Epidermal melanocyte (primary cell): ENCODE measurements at regions not wholly inside any gene's neighbourhood (a gene's known extent, or its start where the extent isn't known, plus 50 kb on each side); places are given as distances from the start of the nearest gene placed in this dataset.

ENCODE experiments used
- DNase-seq: peaks from one replicate; pipeline ENCODE4 v3.0.0; 2011; ENCODE audit warnings: low spot score; ENCODE audit not compliant: insufficient read length

DNA sequence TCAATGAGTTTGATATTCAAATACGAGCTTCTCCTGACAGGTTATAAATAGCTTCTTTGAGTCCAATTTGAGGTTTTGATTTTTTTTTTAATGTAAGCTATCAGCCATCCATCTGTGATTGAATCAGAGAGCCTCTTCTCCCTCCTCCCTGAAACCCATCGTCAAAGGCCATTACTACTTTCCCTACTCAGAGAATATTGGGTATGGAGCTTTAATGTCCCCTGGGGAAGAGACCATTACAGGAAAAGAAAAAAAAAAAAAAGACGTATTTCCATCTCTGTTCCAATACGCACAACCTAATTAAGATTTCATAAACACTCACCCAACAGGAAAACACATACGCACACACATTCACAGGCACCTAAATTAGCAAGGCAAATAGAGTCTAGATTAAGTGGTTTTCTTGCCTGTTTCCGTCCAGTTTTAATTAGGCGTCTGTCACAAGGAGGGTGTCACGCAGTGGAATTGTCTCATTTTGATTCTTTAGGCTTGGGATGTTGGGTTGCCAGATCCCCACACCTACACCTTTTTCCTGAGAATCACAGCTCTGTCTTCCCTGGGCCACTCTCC lies 194.3 kb upstream of the RPL38 start:
- DNase-seq, result no peak

DNA sequence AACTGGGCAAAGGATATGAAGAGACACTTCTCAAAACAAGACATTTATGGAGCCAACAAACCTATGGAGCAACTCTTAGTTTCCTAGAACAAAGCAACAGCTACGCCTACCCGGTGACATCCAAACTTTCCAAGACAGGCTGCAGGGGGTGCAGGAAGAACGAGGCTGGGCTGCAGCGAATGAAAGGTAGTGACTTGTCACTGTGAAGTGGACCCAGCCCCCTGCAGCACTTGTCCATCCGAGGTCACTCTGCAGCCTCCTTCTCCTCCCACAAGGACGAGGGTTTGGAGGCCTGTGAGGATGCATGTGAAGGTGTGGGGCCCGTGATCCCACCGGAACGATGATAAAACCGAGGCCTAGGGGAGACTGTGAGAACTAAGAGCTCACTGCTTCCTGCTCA lies 192.6 kb upstream of the RPL38 start:
- no peak for DNase-seq

DNA sequence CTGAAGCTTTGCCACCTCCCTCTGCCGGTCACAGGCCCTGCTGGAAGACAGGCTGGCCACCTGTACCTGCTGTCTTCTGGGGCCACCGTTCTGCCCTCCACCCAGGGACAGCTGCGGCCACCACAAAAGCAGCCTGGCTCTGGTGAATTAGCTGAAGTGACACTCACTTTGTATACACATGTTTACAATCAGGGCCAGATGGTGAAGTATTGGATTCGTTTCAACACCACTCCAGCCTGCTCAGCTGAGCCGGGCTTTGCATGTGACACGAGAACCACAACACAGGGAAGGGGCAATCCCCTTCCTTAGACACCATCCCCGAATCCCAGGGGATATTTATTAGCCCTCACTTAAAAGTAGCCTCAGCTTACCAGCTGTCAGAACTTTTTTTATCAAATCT lies 191.5 kb upstream of the RPL38 start:
- DNase-seq, result no peak

DNA sequence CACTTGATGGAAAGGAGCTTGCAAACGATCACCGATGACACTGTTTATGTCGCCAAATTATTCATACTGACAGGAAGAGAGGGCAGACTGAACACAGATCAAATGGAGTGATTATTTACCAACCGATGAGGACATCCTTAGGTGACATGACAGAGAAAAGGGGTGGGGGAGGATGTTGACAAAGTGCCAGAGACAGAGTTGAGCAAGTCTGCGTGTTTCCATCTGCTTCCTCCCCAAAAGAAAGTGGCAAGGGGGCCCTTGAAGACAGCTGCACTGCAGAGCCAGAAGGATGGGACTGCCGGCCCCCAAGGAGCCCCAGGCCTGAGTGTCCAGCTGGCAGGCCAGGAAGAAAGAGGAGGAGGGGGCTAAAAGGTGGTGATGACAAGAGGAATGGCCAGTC lies 191.0 kb upstream of the RPL38 start:
- no peak for DNase-seq

DNA sequence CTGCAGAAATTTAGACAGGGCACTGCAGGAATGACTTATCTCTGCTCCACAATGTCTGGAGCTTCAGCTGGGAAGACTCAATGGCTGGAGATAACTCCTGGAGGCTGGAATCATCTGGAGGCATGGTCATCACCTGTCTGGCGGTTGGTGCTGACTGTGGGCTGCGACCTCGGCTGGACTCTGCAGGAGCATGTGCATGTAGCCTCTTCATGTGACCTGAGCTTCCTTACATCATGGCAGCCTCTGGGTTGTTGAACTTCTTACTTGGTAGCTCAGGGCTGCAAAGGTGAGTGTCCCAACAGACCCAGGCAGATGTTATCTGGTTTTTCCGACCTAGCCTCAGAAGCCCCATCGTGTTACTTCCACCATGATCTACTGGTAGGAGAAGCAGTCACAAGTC lies 188.2 kb upstream of the RPL38 start:
- no peak for DNase-seq

DNA sequence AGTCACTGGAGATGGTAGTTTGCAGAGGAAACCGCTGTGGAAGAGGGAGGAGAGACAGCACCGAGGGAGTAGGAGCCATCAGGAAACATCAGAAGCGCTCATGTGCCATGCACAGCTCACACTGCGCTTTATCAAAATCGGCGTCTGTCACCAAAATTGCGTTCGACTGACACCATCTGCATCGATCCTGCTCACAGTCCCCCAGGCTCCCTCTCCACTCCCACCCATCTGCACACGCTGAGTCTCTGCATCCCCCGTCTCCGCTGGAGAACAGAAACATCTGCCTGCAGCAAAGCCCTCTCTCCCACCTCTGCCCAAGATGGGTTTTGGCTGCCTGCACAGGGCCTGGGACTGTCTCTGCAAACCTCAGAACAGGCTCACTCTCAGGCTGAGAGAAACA lies 187.5 kb upstream of the RPL38 start:
- no peak for DNase-seq

DNA sequence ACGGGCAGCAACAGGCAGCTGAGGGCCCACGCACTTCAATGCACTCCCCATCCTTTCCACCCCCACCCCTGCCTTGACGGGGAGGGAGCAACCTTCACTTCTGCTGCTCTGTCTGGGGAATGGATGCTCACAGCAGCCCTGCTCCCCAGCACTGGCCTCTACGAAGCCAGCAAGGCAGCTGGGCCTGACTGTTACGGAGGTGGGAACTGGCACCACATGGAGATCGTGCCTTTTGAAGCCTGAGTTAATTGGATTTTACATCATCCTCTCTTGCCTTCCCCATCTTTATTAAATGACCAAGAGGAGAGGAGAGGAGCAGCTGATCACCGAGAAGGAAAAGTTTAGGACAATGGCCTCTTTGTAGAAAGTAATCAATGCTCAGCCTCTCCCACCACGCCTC lies 187.0 kb upstream of the RPL38 start:
- no peak for DNase-seq

DNA sequence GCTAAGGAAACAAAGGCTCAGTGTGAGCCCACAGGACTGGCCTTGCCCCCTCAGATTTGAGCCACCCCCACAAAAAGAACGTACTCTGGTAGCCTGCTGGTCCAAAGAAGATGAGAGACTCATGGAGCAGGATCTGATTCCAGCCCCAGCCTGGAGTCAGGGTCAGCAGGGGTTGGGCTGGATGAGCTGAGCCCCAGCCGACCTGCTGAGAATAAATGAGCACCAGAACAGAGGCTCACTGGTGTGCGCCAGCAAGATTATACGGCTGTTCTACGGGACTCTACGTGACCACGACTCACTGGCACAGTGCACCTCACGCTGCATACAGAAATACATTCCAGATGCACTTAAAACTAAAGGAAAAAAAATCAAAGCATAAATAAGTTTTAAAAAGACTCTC lies 186.0 kb upstream of the RPL38 start:
- no peak for DNase-seq

DNA sequence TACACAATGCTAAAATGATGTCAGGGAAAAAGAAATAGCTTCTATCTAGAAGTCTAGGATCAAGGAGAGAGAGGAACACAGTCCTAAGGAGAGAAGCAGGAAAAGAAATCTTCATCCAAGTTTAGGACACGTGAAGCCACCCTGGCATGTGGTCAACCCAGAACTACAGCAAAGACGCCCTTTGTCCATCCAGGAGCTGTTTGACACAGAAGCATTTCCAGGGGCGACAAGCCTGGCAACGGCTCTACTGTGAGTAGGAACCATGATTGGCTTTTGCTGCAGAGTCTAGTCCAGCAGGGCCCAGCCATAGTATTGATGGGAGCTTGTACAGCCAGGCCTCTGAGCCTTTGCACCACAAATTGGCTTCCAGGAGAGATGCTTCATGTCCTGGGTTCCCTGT lies 185.4 kb upstream of the RPL38 start:
- no peak for DNase-seq

DNA sequence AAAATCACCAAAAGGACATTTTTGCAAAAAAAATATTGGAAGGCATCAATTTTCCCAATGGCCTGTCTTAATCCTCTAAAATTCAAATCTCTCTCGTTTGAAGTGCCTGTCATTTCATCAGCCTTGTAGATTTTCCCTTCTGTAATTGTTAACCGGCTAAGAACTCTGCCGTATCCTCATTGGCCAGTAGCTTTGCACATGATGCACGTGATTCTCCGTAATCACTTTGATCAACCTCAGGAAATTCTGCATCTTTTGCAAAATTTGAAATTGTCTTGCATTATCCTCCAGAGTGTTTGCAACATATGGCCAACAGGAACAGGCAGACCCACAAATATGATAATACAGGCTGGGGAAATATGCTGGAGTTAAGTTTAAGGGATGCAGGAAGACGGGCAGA lies 184.2 kb upstream of the RPL38 start:
- DNase-seq, result no peak

DNA sequence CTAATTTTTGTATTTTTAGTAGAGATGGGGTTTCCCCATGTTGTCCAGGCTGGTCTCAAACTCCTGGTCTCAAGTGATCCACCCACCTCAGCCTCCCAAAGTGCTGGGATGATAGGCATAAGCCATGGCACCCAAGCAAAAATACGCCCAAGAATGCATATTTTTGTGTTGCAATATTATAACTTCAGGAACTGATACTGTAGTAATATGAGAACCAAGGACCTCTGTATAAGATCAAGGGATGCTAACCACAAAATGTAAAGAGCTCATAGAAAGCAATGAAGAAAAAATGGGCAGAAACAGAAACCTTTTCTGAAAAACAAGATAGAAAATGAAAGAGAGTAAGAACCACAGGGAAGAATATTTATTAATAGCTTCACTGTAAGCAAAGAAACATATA lies 183.6 kb upstream of the RPL38 start:
- DNase-seq, result no peak

DNA sequence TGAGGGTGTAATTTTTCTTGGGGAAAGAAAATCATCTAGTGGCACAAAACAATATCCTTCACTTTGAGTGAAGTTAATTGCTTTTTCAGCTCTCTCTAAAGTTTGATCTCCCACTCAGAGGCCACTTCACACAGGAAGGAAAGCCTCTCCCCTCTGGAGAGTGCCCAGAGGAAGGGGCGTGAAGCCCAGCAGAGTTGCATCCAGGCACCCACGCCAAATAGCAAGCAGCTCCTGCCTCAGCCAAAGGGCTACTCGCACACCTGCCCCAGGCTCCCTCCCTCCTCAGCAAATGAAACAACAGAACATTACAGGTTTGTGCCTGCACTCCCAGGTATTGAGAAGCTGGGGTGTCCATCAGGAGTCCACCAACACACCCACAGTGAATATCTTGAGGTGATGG lies 183.0 kb upstream of the RPL38 start:
- no peak for DNase-seq

DNA sequence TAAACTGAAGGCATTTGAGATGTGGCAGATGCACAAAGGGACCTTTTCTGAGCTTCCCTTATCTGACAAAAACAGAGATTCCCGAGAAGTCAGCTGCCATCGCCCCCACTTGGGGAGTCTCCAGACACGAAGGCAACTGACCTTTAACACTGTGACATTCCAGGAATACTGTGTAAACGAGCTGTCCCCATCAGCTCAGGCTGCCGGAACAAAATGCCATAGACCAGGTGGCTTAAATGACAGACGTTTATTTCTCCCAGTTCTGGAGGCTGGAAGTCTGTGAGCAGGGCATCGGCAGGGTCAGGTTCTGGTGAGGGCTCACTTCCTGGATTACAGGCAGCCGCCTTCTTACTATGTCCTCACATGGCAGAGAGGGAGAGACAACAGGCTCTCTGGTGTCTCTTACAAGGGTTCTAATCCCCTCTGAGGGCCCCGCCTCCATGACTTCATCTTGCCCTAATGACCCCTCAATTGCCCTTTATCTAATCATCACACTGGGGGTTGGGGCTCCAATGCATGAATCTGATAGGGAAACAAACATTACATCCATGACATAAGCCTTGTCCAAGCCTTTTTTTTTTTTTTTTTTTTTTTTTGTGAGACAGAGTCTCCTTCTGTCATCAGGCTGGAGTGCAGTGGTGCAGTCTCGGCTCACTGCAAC lies 178.5 kb upstream of the RPL38 start:
- no peak for DNase-seq

DNA sequence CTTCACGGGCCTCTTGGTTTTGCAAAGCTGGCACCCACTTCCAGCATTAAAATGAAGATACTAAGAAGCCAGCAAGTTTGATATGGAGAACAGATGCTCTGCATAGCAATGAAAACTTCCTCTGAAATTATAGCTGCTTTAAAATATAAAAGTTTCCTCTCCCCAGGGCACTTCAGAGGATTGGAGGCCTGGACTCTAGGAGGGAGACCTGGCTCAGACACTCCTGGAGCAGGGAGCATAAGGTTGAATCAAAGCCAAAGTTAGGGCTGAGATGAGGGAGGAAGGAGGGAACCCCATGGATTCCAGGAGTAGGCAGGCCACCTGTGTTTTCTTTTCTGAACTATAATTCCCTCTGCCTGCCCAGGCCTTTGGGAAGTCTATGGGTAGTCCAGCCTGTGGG lies 176.0 kb upstream of the RPL38 start:
- DNase-seq, result no peak

DNA sequence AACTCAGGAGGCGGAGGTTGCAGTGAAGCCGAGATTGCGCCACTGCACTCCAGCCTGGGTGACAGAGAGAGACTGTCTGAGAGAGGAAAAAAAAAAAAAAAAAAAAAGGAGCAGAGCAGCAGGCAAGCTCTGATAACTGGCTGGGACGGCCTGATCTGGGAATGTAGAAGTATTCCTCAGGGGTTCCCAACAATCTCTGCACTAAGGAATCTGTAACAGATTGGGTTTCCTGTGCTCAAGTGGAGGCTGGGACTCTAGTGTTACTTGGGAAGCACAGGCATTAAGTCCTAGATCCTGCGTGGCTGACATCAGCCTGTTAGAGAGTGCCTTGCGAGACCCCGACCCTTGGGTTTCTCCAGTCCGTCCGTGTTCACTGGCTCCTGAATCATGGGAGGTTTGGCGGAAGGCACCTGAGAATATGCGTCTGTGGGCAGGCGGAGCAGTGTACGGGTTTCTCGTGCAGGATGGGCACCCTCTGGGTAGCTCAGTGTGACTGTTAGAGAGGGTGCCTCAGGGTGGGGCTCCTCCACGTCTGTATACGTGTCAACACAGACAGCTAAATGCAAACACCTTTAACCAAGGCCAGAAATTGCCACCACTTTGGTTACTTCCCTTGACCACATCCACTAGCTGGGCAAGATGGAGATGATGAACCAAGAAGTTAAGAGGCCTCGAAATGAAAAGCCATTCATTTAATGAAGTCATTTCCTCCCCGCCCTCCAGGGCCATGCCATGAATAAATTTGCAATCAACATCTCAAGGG lies 174.9 kb upstream of the RPL38 start:
- DNase-seq, result no peak

DNA sequence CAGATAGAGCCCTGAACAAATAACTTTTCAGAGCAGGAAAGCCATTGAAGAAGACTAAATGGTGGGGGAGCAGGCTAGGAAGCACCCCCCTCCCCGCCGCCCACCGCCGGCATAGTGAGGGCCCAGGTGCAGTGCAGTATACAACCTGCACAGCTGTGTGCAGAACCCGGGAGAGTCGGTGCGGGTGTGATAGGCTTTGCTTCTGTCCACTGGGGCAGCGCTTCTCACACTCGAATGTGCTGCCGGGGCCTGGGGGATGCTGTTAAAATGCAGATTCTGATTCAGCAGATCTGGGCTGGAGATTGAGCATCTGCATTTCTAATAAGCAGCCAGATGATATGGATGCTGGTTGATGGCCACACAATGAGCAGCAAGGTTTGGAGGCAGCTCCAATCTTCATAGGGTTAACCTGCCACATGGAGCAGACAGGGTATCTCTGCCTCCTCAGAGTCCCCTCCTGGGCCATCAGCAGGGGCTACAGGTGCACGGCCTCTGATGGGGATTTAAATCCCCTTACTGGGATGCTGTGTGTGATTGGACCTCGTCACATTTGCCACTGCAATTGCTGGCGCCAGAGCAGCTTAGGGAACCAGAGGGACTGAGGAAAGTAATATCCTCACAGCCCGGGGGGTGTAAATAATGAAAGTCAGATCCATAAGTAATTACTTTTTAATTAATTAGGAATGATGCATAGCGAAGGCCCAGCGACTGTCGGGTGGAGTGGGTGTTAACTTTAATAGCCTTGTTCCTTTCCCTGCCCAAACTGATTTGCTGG lies 172.0 kb upstream of the RPL38 start:
- DNase-seq, result no peak

DNA sequence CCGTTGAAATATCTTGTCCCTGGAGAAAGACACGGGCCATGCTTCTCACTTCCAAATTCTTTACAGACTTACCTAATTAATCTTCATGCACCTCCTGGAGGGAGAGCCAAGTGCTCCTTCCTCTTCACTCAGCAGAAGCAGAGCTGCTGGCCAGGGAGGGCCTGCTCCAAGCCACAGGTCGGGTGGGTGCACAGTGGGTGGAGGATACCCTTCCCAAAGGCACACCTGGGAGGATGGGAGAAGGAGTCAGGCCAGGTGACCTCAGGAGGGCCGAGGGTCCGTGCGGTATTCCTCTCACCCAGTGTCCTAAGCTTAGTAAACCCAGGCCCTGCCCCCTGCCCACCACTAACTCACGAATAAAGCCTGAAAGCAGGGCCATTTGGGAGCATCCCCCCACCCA lies 171.3 kb upstream of the RPL38 start:
- no peak for DNase-seq

DNA sequence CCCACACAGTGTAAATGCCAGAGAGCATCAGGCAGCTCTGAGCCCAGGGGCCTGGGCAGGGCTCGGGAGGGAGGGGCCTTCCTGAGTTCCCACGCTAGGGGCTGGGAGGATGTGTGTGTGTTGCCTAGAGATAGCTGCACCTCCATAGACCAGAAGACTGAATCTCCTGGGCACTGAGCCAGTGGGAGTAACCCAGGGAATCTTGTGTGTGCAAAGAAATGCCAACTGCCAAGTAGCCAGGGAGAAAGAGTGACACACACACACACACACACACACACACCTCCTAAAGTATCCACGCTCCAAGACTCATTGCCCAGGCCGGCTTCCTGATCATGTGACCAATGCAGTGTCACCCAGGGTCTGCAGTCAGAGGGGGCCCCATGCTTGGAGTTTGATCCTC lies 166.2 kb upstream of the RPL38 start:
- no peak for DNase-seq

DNA sequence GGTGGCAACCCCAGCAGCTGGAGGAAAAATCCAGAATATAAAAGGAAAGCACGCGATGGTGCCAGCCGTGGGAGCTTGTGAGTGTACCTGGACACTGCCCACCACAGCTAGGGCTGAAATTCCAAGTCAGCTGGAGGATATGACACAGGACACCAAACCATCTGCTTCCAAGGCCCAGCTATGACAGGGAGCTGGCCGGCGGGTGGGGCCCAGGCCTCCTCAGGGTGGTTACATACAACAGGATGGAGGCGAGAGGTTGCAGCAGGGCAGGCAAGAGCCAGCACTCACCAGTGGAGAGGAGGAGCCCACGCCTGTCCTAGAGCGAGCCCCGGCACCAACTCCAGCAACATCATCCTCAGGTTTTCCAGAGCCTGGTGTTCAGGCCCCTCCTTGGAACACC lies 163.2 kb upstream of the RPL38 start:
- DNase-seq, result no peak

DNA sequence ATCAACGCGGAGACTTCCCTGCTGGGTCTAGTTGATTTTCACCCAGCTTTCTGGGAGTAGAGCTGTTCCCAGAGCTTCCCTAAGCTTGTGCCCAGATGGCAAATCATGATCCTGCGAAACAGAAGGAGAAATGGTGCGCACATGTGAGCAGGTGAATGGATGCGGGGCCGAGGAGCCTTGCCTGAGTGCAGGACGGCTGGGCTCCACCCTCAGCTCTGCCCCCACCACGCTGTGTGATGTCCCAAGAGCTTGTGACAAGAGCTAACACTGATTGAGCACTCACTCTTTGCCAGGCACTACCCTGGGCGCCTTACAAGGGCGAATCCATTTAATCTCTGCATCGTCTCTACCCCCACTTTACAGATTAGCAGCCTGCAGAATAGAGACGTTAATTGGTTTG lies 162.7 kb upstream of the RPL38 start:
- no peak for DNase-seq

DNA sequence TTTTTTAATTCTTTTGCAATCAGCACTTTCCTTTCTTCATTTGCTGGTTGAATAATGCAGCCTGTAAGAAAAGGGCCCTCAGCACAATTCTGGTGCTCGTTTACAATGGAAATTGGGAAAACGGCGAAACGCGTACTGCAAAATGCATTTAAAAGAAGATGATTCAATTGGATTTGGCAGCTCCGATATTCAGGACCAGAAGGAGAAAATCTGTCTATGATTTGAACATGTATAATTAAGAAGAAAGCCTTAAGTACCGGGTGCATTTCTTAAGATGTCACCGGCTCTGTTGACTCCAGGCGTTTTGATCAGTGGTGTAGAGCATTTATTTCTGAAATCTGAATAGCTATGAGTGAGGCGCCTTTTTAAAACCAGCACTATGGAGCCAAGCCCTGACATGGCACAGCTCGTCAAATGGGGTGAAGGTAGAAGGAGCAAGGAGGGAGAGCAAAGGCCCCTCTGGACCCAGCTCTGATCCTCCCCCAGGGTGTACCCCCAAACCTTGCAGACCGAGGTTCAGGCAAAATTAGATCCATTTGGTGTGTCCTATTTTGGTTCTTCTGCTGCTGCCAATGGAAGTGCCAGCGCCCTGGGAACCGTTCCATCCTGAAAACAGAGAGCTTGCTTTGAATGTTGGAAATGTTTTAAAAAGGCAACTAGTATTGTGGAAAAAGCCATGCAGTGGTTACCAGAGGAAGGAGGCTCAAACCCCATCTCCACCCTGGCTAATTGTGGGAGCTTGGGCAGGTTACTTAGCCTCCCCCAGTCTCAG lies 161.4 kb upstream of the RPL38 start:
- DNase-seq, result no peak
